HG02678 (cell line): ENCODE measurements at regions not wholly inside any gene's neighbourhood (a gene's known extent, or its start where the extent isn't known, plus 50 kb on each side); places are given as distances from the start of the nearest gene placed in this dataset.
"Not testable (repeated sequence)": the region's sequence is repeated elsewhere in the genome, so short reads cannot be mapped to it uniquely, and the experiment has no call there.

Source experiments
- ATAC-seq: cut with Tn5 transposase; IDR thresholded peaks from one replicate; pipeline ENCODE4 v1.9.1; 2021; ENCODE audit warnings: mild to moderate bottlenecking, moderate library complexity; ENCODE audit not compliant: unreplicated experiment

GRCh38 chr6:144429753-144430152, 144.6 kb downstream of the UTRN start:
- no peak for ATAC-seq

- not testable (repeated sequence) for ATAC-seq
Measured at GRCh38 chr6:144433446-144433845, 148.3 kb downstream of the UTRN start.

- no peak for ATAC-seq
Measured at GRCh38 chr6:144434308-144434990, 149.3 kb downstream of the UTRN start.

GRCh38 chr6:144435602-144436426, 150.7 kb downstream of the UTRN start:
- no peak for ATAC-seq

GRCh38 chr6:144437105-144437504, 152.0 kb downstream of the UTRN start:
- no peak for ATAC-seq

GRCh38 chr6:144438103-144438502, 153.0 kb downstream of the UTRN start:
- no peak for ATAC-seq

- no peak for ATAC-seq
Measured at GRCh38 chr6:144439016-144439415, 153.9 kb downstream of the UTRN start.

GRCh38 chr6:144441801-144442200, 156.7 kb downstream of the UTRN start:
- not testable (repeated sequence) for ATAC-seq

- no peak for ATAC-seq
Measured at GRCh38 chr6:144443157-144443556, 158.0 kb downstream of the UTRN start.

- ATAC-seq = no peak
Measured at GRCh38 chr6:144447472-144447871, 162.3 kb downstream of the UTRN start.

GRCh38 chr6:144449218-144449617, 164.1 kb downstream of the UTRN start:
- ATAC-seq = no peak

GRCh38 chr6:144449911-144450597, 164.9 kb downstream of the UTRN start:
- no peak for ATAC-seq

- ATAC-seq = peak; percentile 94
Measured at GRCh38 chr6:144460327-144461095, 175.4 kb downstream of the UTRN start.

- ATAC-seq = no peak
Measured at GRCh38 chr6:144462058-144462457, 176.9 kb downstream of the UTRN start.

GRCh38 chr6:144466716-144467115, 181.6 kb downstream of the UTRN start:
- ATAC-seq = no peak

GRCh38 chr6:144467172-144467762, 182.1 kb downstream of the UTRN start:
- no peak for ATAC-seq

GRCh38 chr6:144467921-144468320, 182.8 kb downstream of the UTRN start:
- no peak for ATAC-seq

- ATAC-seq = no peak
Measured at GRCh38 chr6:144468709-144469108, 183.6 kb downstream of the UTRN start.

- ATAC-seq = peak; percentile 79
Measured at GRCh38 chr6:144469144-144469575, 184.0 kb downstream of the UTRN start.

- ATAC-seq = not testable (repeated sequence)
Measured at GRCh38 chr6:144470201-144470600, 185.1 kb downstream of the UTRN start.
